ENCODE measurements at regions not wholly inside any gene's neighbourhood (a gene's known extent, or its start where the extent isn't known, plus 50 kb on each side); places are given as distances from the start of the nearest gene placed in this dataset.

- H3K27me3 ChIP-seq (replicated peaks; ENCODE audit: insufficient read depth, low read length): no peaks in the 10 kb centered on the region
- H3K4me3 ChIP-seq (ENCODE audit: low read length): no peak overlapping the region
- no peaks in the 10 kb centered on the region for H3K9me3 ChIP-seq (replicated peaks; ENCODE audit: insufficient read depth, low read length)
- H3K4me2 ChIP-seq (ENCODE audit: low read depth, low read length): no peak overlapping the region
- H3F3A ChIP-seq (ENCODE audit: insufficient read depth, low read length): no peaks in the 10 kb centered on the region
- no peak overlapping the region for H3K9ac ChIP-seq (ENCODE audit: low read length)
- no peaks in the 10 kb centered on the region for H3K36me3 ChIP-seq (replicated peaks; ENCODE audit: insufficient read depth, low read length)
- no peaks in the 10 kb centered on the region for H3K4me1 ChIP-seq (ENCODE audit: low read length)
- no peak overlapping the region for H2AFZ ChIP-seq (ENCODE audit: low read length)
- DNase-seq: no peak
- H4K20me1 ChIP-seq (ENCODE audit: insufficient read depth, low read length): no peaks in the 10 kb centered on the region
- no peaks in the 10 kb centered on the region for H3K9me2 ChIP-seq (replicated peaks; ENCODE audit: insufficient read depth, low read length)
- no peak overlapping the region for H3K27ac ChIP-seq (ENCODE audit: low read length)
- H3K79me2 ChIP-seq (ENCODE audit: low read length): no peaks in the 10 kb centered on the region
- TF ChIP-seq EZH2 (optimal IDR thresholded peaks at IDR 0.05; ENCODE audit: low read depth, low read length) (no peak), EZH2phosphoT487 (IDR thresholded peaks at IDR 0.05; ENCODE audit: low read length) (no peak), CTCF (IDR thresholded peaks at IDR 0.05; ENCODE audit: low read length) (no peak)
Measured at GRCh38 chr5:159735036-159735435, 181.2 kb upstream of the ADRA1B start.

GRCh38 chr5:159735749-159736660 lies 180.3 kb upstream of the ADRA1B start:
- H3F3A ChIP-seq (ENCODE audit: insufficient read depth, low read length): no peaks in the 10 kb centered on the region
- no peak for DNase-seq
- H3K4me1 ChIP-seq (ENCODE audit: low read length): no peaks in the 10 kb centered on the region
- H3K4me2 ChIP-seq (ENCODE audit: low read depth, low read length): no peak overlapping the region
- H4K20me1 ChIP-seq (ENCODE audit: insufficient read depth, low read length): no peaks in the 10 kb centered on the region
- H3K9ac ChIP-seq (ENCODE audit: low read length): no peak overlapping the region
- no peaks in the 10 kb centered on the region for H3K79me2 ChIP-seq (ENCODE audit: low read length)
- no peaks in the 10 kb centered on the region for H3K36me3 ChIP-seq (replicated peaks; ENCODE audit: insufficient read depth, low read length)
- H3K9me2 ChIP-seq (replicated peaks; ENCODE audit: insufficient read depth, low read length): no peaks in the 10 kb centered on the region
- no peak overlapping the region for H2AFZ ChIP-seq (ENCODE audit: low read length)
- H3K4me3 ChIP-seq (ENCODE audit: low read length): no peak overlapping the region
- no peaks in the 10 kb centered on the region for H3K27me3 ChIP-seq (replicated peaks; ENCODE audit: insufficient read depth, low read length)
- no peak overlapping the region for H3K27ac ChIP-seq (ENCODE audit: low read length)
- no peak for TF ChIP-seq CTCF (IDR thresholded peaks at IDR 0.05; ENCODE audit: low read length)
- TF ChIP-seq EZH2phosphoT487 (IDR thresholded peaks at IDR 0.05; ENCODE audit: low read length): no peak
- TF ChIP-seq EZH2 (optimal IDR thresholded peaks at IDR 0.05; ENCODE audit: low read depth, low read length): no peak
- no peaks in the 10 kb centered on the region for H3K9me3 ChIP-seq (replicated peaks; ENCODE audit: insufficient read depth, low read length)

GRCh38 chr5:159736844-159737243 lies 179.4 kb upstream of the ADRA1B start:
- no peaks in the 10 kb centered on the region for H3K36me3 ChIP-seq (replicated peaks; ENCODE audit: insufficient read depth, low read length)
- no peaks in the 10 kb centered on the region for H3F3A ChIP-seq (ENCODE audit: insufficient read depth, low read length)
- no peaks in the 10 kb centered on the region for H3K79me2 ChIP-seq (ENCODE audit: low read length)
- no peaks in the 10 kb centered on the region for H3K27me3 ChIP-seq (replicated peaks; ENCODE audit: insufficient read depth, low read length)
- H2AFZ ChIP-seq (ENCODE audit: low read length): no peak overlapping the region
- H3K9me2 ChIP-seq (replicated peaks; ENCODE audit: insufficient read depth, low read length): no peaks in the 10 kb centered on the region
- H4K20me1 ChIP-seq (ENCODE audit: insufficient read depth, low read length): no peaks in the 10 kb centered on the region
- no peak overlapping the region for H3K27ac ChIP-seq (ENCODE audit: low read length)
- H3K9me3 ChIP-seq (replicated peaks; ENCODE audit: insufficient read depth, low read length): no peaks in the 10 kb centered on the region
- H3K4me3 ChIP-seq (ENCODE audit: low read length): no peak overlapping the region
- H3K9ac ChIP-seq (ENCODE audit: low read length): no peak overlapping the region
- no peaks in the 10 kb centered on the region for H3K4me1 ChIP-seq (ENCODE audit: low read length)
- no peak for TF ChIP-seq EZH2 (optimal IDR thresholded peaks at IDR 0.05; ENCODE audit: low read depth, low read length)
- no peak for TF ChIP-seq EZH2phosphoT487 (IDR thresholded peaks at IDR 0.05; ENCODE audit: low read length)
- TF ChIP-seq CTCF (IDR thresholded peaks at IDR 0.05; ENCODE audit: low read length): no peak
- H3K4me2 ChIP-seq (ENCODE audit: low read depth, low read length): no peak overlapping the region
- DNase-seq: no peak
